ENCODE measurements at regions not wholly inside any gene's neighbourhood (a gene's known extent, or its start where the extent isn't known, plus 50 kb on each side); places are given as distances from the start of the nearest gene placed in this dataset.

DNA sequence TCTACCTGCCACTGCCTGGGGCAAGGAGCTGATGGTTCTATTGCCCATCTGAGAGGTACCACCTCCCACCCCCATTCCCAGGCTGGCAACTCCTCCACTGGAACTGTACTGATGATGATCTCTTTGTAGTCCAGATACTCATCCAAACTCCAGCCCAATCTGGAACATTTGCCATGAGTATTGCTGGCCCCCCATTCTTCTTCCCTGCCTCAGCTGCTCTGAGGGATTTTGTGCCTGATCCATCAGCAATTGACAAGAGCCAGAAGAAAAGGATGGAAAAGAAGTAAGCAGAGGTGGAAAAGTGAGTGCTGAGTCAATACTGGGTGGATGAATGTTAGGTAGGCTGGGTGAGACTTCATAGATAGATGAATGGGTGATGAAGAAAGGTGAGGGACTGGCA, 101.2 kb downstream of the NMUR2 start:
- DNase-seq: no peak
- Histone ChIP-seq H3K4me1 (no peaks in the 10 kb centered on the region), H3K9me3 (peaks cover 0 to 4% (median 0%) of the 10 kb centered on the region in 8 donors), H3K27ac (no peak overlapping the region), H3K36me3 (no peaks in the 10 kb centered on the region), H3K27me3 (replicated peaks in 1 of 7) (no peaks in the 10 kb centered on the region), H3K4me3 (no peak overlapping the region)
- no peak for TF ChIP-seq POLR2AphosphoS5 (IDR thresholded peaks at IDR 0.05)
- no peak for TF ChIP-seq POLR2A (IDR thresholded peaks at IDR 0.05)
- TF ChIP-seq, protein P1, sequence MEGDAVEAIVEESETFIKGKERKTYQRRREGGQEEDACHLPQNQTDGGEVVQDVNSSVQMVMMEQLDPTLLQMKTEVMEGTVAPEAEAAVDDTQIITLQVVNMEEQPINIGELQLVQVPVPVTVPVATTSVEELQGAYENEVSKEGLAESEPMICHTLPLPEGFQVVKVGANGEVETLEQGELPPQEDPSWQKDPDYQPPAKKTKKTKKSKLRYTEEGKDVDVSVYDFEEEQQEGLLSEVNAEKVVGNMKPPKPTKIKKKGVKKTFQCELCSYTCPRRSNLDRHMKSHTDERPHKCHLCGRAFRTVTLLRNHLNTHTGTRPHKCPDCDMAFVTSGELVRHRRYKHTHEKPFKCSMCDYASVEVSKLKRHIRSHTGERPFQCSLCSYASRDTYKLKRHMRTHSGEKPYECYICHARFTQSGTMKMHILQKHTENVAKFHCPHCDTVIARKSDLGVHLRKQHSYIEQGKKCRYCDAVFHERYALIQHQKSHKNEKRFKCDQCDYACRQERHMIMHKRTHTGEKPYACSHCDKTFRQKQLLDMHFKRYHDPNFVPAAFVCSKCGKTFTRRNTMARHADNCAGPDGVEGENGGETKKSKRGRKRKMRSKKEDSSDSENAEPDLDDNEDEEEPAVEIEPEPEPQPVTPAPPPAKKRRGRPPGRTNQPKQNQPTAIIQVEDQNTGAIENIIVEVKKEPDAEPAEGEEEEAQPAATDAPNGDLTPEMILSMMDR (IDR thresholded peaks at IDR 0.05 in 8 of 11, conservative IDR thresholded peaks at IDR 0.05 in 3 of 11): no peak
- intact Hi-C loops (cut with DNase I; ENCODE audit: low total_unique reads): no loop called here

DNA sequence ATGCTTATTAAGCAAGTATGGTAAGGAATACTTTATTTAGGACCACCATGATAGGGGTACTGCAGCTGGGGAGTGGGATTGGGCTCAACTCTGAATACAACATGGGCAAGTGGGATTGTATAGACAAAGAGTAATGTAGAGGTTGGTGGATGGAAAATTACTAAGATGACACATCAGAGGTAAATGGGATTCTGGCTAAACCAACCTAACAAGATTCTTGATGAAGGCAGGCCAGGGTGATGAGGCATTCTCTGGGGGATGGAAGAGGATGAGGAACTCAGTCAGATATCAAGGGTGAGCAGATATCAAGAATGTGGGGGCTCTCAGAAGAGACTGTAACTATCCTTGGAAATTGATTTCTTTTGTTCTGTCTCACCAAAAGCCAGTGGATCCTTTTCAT, 107.2 kb downstream of the NMUR2 start:
- H3K9me3 ChIP-seq: no peaks in the 10 kb centered on the region
- no peak overlapping the region for H3K27ac ChIP-seq
- H3K27me3 ChIP-seq (replicated peaks in 1 of 7): no peaks in the 10 kb centered on the region
- H3K36me3 ChIP-seq: no peaks in the 10 kb centered on the region
- intact Hi-C loops (cut with DNase I; ENCODE audit: low total_unique reads): no loop called here
- no peak for DNase-seq
- H3K4me3 ChIP-seq: no peak overlapping the region
- H3K4me1 ChIP-seq: no peaks in the 10 kb centered on the region
- TF ChIP-seq POLR2AphosphoS5 (IDR thresholded peaks at IDR 0.05): no peak
- TF ChIP-seq, protein P1 (IDR thresholded peaks at IDR 0.05 in 8 of 11, conservative IDR thresholded peaks at IDR 0.05 in 3 of 11): no peak
- no peak for TF ChIP-seq POLR2A (IDR thresholded peaks at IDR 0.05)

DNA sequence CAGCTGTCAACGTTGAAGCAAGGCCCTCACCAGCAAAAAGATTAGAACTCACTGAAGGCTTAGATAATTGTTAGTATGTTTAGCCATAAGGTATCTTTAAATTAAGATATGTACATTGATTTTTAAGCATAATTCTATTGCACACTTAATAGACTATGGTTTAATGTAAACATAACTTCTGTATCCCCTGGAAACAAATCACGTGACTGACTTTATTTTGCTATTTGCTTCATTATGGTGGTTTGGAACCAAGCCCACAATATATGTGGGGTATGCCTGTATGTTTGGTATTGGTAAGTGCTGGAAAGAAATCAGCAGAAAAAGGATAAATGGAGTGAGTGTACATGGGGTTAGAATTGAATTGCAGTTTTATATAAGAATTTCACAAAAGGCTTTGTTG, 111.9 kb downstream of the NMUR2 start:
- Histone ChIP-seq H3K4me3 (no peak overlapping the region), H3K36me3 (no peaks in the 10 kb centered on the region), H3K4me1 (no peaks in the 10 kb centered on the region), H3K9me3 (no peaks in the 10 kb centered on the region), H3K27me3 (replicated peaks in 1 of 7) (no peaks in the 10 kb centered on the region), H3K27ac (no peak overlapping the region)
- intact Hi-C loops (cut with DNase I; ENCODE audit: low total_unique reads): no loop called here
- TF ChIP-seq POLR2A (IDR thresholded peaks at IDR 0.05): no peak
- no peak for TF ChIP-seq POLR2AphosphoS5 (IDR thresholded peaks at IDR 0.05)
- TF ChIP-seq, protein P1 (IDR thresholded peaks at IDR 0.05 in 8 of 11, conservative IDR thresholded peaks at IDR 0.05 in 3 of 11): no peak
- 62 to 77% (median 68%) methylated on average over 2 of the region's 2 CpGs for WGBS, 5 donors
- DNase-seq: no peak

DNA sequence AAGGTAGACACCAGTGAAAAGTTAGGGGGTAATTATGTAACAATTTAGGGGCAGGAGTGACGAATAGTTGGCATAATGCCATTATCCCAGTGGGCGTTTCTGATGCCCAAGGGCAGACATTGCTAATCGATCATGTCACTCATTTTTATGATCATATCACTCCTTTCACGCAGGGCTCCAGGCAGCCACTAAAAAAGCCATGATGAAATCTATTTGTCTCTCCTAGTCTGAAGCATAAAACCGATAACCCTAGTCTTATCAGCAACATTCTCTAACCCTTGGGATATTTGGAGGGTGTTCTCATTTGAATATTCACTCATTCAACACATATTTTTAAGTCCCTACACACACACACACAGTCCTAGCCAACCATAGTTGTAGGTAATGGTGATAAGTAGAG, 114.9 kb downstream of the NMUR2 start:
- Histone ChIP-seq H3K27me3 (replicated peaks in 1 of 7) (no peaks in the 10 kb centered on the region), H3K27ac (no peak overlapping the region), H3K4me1 (no peaks in the 10 kb centered on the region), H3K9me3 (no peaks in the 10 kb centered on the region), H3K36me3 (no peaks in the 10 kb centered on the region), H3K4me3 (no peak overlapping the region)
- DNase-seq: no peak
- TF ChIP-seq POLR2A (IDR thresholded peaks at IDR 0.05) (no peak), POLR2AphosphoS5 (IDR thresholded peaks at IDR 0.05) (no peak)
- TF ChIP-seq, protein P1 (IDR thresholded peaks at IDR 0.05 in 8 of 11, conservative IDR thresholded peaks at IDR 0.05 in 3 of 11): no peak
- intact Hi-C loops (cut with DNase I; ENCODE audit: low total_unique reads): no loop called here
- 72 to 83% (median 76%) methylated on average over 5 of the region's 5 CpGs for WGBS, 5 donors
